GM12891 (cell line): ENCODE measurements at regions not wholly inside any gene's neighbourhood (a gene's known extent, or its start where the extent isn't known, plus 50 kb on each side); places are given as distances from the start of the nearest gene placed in this dataset.

Experiments
- POLR2A ChIP-seq: IDR thresholded peaks from 2 replicates; pipeline ENCODE4 v1.6.1; 2011; ENCODE audit warnings: low read depth, low read length, control low read depth
- POLR2AphosphoS5 ChIP-seq: IDR thresholded peaks from 2 replicates; pipeline ENCODE4 v1.6.1; 2011; ENCODE audit warnings: low read depth, low read length, control low read depth
- SPI1 ChIP-seq: IDR thresholded peaks from 2 replicates; pipeline ENCODE4 v1.6.1; 2011; ENCODE audit warnings: low read depth, low read length, control low read depth
- TAF1 ChIP-seq: IDR thresholded peaks from 2 replicates; pipeline ENCODE4 v1.6.1; 2011; ENCODE audit warnings: low read depth, low read length, control low read depth

DNA sequence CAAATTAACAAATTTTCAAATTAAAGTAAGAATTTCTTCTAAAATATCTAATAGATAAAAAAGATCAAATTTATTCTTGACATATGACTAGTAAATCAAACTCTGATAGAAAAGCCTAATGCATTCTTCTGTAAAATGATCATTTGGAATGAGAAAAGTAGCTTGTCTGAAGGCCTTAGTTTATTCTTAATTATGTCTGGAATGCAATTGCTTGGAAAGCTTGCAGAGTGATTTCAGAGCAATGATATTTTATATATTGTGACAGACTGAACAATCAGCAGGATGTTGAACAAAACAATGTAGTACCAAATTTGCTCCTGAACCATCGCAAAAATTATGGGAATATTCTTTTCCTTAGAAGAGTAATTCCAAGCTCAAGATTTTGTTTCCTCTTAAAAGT, 789.6 kb upstream of the NOVA1 start:
- TF ChIP-seq POLR2AphosphoS5 (no peak), POLR2A (no peak), TAF1 (no peak), SPI1 (no peak)
